HG03025 (cell line): ENCODE measurements at regions not wholly inside any gene's neighbourhood (a gene's known extent, or its start where the extent isn't known, plus 50 kb on each side); places are given as distances from the start of the nearest gene placed in this dataset.

ENCODE experiments used
- ATAC-seq: cut with Tn5 transposase; IDR thresholded peaks from one replicate; pipeline ENCODE4 v1.9.1; 2021; ENCODE audit warnings: mild to moderate bottlenecking, moderate library complexity; ENCODE audit not compliant: unreplicated experiment, low FRiP score

- ATAC-seq, result no peak
These were observed 412.3 kb upstream of the RGPD4 start for GRCh38 chr2:107414376-107414775.

GRCh38 chr2:107418708-107419107 is 408.0 kb upstream of the RGPD4 start:
- no peak for ATAC-seq

DNA sequence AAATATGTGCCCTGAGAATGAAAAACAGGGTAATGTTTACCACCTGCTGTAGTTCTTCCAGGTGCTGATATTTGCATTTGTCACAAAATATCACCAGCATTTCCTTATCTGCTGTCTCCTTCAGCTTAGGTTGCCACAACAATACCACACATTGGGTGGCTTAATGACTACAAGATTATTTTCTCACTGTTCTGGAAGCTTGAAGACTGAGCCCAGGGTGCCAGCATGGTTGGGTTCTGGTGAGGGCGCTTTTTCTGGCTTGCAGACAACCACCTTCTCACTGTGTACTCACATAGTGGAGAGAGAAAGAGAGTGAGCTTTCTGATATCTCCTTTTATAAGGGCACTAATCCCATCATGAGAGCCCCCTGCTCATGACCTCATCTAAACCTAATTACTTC is 407.5 kb upstream of the RGPD4 start:
- ATAC-seq, result no peak

DNA sequence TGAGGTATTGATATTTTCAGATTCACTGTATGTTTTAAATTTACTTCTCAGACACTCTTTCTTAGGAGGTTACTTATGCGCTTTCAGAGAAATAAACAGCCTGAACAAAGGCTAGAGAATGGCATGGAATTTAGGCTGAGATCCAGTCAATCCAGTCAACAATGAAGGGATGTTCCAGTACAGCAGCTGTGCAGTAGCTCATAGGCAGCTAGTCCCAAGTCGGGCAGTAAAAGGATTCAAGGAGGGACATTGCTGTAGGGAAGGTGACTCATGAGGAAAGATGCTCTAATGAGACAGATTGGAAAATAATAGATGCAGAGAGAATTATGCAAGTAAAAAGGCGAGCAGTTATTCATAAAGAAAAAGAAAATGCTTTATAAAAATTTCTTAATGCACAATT is 397.9 kb upstream of the RGPD4 start:
- ATAC-seq, result no peak

DNA sequence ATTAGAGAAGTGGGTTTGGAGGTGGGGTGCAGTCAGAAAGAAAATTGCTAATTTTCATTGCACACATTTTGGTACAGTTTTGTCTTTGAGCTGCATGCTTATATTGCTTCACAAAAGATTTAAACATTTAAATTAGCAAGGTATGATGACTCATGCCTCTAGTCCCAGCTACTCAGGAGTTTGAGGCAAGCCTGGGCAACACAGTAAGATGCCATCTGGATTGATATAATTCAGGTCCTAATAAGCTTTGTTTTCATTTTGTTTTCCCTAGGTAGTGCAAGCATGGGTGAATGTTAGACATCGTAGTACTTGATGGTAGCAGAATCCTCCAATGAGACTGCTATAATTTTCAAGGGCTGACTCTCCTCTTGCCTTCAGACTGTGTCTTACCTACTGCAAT is 396.7 kb upstream of the RGPD4 start:
- ATAC-seq, result no peak

- no peak for ATAC-seq
These were observed 396.0 kb upstream of the RGPD4 start for GRCh38 chr2:107430596-107431266.

DNA sequence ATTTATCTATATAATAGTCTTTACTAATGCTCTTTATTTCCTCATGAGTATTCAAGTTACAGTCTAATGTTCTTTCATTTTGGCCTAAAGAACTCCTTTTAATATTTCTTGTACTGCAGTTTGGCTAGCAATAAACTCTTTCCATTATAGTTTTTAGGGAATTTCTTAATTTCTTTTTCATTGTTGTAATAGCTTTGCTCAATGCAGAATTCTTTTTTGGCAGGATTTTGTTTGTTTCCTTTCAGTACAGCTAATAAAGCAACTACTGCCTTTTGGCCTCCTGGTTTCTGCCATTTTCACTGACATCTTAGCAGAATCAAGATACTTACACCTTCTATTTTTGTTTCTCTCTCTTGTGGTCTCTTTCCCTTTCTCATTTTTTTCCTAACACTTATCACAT is 390.4 kb upstream of the RGPD4 start:
- no peak for ATAC-seq

- no peak for ATAC-seq
These were observed 389.4 kb upstream of the RGPD4 start for GRCh38 chr2:107437265-107437664.

- ATAC-seq, result no peak
These were observed 388.9 kb upstream of the RGPD4 start for GRCh38 chr2:107437807-107438206.

DNA sequence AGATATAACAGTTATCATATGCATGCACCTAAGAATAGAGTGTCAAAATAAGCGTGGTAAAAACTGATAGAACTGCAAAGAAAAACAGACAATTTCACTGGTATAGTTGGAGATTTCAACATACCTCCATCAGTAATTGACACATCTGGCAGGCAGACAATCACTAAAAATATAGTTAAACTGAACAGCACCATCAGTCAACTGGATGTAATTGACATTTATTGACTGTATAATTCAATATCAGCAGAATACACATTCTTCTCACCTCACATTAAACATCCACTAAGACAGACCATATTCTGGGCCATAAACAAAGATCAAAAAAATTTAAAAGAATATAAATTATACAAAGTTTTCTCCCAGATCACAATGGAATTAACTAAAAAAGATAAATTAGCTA is 378.5 kb upstream of the RGPD4 start:
- no peak for ATAC-seq

GRCh38 chr2:107461301-107461700 is 365.4 kb upstream of the RGPD4 start:
- ATAC-seq, result no peak

DNA sequence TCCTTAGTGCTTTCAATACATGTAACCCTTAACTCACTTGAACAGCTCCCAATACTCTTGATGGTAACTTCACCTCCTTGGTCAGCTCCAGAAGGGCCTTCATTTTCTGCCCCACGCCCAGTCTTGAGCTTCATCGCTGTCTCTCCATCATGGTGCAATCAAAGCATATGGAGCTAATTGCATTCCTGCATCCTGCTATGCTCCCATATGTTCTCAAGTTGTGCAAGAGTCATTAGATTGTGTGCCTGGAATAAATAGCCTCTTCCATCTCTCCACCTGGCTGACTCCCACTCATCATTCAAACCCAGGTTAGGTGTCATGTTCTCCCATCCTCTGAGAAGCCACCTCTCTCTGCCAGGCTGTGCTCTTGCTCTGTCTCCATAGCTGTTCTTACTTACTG is 364.5 kb upstream of the RGPD4 start:
- ATAC-seq, result no peak

- no peak for ATAC-seq
These were observed 360.5 kb upstream of the RGPD4 start for GRCh38 chr2:107466241-107466640.

DNA sequence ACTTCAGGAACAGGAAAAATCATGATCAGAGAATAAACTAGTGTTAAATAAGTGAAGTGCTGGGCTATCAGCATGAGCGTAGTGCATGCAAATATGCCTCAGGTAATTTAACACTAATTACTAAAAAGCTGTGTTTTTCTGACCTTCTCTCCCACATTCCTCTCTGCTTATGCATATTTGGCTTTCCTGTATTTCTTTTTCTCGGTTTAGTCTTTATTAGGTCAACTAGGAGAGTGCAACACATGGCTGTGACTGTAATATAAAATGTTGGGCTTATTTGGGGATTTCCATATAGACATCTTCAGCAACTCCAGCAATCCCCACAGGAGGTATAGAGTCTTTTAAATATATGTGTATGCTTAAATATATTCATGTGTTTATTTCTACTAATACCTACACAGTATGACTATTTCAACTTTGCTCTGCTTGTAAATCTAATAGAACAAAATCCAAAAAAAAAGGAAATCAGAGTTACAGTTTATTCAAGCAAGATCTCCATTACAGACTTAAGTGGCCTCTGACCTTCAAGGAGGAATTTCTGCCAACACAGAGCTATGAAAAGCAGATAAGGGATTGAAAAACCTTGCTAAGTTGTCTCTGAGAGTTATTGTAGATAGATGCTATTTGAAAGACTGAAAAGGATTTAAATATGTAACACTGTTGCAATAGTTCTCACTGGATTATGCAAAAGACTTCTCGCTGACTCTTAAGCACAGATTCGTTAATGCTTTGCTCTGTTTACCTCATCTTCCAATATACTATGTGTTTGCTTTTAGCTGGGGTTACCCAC is 359.5 kb upstream of the RGPD4 start:
- ATAC-seq, result no peak

DNA sequence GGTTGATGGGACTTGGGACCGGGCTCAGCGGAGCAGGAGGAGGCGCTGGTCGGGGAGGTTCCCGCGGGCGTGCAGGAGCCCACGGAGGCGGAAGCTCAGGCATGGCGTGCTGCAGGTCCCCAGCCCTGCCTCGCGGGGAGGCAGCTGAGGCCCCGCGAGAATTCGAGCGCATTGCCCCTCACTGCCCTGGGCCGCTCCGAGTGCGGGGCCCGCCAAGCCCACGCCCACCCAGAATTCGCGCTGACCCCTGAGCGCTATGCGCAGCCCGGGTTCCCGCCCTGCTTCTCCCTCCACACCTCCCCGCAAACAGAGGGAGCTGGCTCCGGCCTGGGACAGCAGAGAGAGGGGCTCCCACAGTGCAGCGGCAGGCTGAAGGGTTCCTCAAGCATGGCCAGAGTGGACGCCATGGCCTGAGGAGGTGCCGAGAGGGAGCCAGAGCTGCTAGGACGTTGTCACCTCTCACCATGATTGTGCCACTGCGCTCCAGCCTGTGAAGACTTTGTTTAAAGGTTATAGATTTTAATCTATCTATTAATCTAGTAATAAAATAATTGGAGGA is 357.2 kb upstream of the RGPD4 start:
- no peak for ATAC-seq

GRCh38 chr2:107473150-107473549 is 353.5 kb upstream of the RGPD4 start:
- no peak for ATAC-seq

DNA sequence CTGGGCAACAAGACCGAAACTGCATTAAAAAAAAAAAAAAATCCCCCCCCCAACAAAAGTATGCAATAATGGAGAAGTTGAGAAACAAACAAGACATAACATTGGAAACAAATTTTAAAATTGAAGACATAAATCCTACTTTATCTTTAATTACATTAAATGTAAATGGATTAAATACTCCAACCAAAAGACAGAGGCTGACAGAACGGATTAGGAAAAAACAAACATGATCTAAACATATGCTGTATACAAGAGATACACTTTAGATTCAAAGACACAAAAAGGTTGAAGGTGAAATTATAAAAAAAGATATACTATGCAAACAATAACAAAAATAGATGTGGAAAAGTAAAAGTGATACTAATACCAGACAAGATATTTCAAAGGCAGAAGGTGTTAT is 350.8 kb upstream of the RGPD4 start:
- ATAC-seq, result no peak

DNA sequence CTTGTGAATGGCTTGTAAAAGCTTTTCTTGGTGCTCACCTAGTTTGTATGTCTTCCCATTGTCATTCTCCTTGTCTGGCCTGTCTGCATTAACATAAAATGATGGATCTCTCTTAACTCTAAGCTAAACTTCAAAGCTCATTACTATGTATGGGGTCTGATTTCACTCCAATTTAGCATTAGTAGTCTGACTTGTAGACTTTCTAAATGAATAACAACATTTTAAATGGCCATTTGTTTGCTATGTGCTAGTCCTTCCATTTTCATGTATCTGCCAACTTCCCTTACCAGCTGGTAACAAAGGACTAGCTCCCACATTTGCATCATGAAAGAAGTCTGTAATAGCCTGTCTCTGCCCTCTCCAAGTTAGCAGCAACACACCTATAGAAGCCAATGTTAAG is 324.2 kb upstream of the RGPD4 start:
- ATAC-seq, result no peak

DNA sequence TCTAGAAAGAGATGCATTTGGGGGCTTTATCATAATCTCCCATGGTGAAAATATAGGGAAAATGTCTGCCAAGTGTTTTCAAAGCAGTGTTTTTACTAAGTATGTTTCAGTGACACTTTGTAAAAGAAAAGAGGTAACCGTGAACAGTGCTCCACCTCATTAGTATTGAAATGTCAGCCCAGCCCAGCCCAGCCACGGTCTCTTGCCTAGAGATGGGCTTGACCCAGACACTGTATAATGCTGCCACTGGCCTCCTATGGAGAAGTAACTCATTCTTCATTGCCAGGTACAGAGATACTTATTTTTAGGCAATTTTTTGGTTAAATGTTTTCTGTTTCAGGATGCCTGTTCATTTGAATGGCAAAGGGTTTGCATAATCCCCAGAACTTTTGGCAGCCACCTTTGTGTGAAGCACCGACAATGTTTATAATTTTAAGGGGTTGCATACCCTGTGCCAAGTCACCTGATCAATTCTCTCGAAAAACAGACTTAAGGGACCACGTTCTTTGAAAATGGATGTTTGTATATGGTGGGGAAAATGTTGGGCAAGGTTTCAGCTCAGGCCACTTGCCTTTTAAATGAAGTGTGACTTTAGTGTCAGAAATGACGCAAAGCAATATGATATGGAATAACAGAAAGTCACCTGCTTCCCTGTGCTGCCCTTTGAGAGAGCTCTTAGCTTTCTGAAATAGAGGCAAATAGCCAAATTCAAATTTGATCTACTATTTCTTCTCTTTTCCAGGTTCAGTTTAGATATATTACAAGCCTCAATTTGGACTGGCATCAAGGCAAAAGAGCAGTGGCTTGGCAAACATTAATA is 314.5 kb upstream of the RGPD4 start:
- no peak for ATAC-seq

GRCh38 chr2:107525406-107525805 is 301.3 kb upstream of the RGPD4 start:
- ATAC-seq, result no peak

- ATAC-seq, result no peak
These were observed 297.5 kb upstream of the RGPD4 start for GRCh38 chr2:107529146-107529545.
